ENCODE measurements at regions not wholly inside any gene's neighbourhood (a gene's known extent, or its start where the extent isn't known, plus 50 kb on each side); places are given as distances from the start of the nearest gene placed in this dataset.
A peak's percentile ranks its signal among the peaks of the same experiment; 100 is the strongest.

DNA sequence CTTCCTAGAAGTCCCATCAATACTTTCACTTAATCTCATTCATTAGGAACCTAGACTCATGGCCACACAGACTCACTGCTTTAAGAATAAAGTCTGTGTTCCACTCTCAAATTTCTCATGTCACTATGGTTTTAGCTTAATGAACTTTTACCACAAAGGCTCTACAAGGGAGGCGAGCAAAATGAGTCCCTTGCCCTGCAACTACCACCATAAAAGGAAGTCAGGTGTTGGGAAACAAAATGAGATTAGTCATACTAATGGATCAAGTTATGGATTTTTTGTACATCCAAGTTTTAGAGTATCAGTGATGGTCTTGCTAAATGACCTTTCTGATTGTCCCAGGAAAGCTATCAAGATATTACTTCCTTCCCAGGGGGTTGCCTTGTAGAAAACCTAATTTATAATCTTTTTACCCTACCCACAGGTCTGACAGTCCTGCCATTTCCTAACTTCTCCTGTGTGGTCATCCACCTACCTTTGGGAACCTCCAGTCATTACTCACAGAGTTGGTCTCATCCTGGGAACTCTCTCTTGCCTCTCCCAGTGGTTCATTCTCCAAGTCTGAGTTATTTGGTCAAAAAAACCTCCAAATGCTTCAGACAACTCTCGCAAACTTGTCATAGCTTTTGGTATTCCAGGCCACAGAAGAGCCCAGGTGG lies 51.8 kb upstream of the SLC16A1 start:
- DNase-seq = no peak

DNA sequence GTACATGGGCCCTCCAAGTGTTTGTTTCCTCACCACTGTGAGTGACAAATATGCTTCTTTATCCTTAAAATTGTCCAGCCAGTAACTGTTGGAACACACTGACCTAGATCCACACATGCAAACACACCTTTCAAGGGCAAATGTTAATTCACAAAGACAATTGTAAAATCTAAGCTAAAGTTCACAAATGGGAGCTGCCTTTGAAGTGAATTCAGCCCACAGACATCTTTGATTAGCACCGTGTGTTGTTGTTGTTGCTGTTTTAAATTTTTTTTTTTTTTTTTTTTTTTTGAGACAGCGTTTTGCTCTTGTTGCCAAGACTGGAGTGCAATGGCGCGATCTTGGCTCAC lies 52.3 kb upstream of the SLC16A1 start:
- no peak for DNase-seq

DNA sequence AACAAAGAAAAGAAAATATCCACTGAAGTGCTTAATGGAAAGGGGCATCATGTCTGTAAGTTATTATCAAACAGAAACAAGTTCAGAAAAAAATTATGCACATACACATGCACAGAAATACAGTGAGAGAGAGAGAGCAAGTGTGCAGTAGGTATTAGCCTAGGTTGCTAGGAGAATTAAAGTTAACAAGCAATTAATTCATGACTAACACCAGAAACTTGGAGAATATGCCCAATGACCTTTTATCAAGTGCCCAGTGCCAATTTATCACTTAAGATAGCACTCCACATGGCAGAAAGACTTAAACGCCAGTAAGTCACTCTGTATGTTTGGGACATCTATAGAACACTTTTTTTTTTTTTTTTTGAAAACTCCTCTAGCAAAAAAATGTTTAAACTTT lies 56.2 kb upstream of the SLC16A1 start:
- no peak for DNase-seq

DNA sequence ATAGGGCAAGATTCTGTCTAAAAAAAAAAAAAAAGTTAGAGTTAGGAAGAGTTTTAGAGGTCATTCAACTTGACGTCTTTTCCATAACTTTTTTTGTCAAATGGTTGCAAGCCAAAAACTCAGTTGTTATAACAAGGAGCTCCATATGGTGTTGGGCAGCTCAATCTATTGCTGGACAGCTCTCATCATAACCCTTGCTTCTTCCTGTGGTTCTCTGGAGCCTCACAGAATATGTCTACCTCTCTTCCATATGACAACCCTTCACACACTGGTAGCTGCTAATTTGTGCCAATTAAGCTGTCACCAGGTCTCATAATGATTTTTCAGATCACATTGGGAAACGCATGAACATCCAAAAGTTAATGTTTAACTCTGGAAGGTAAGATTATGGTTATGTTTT lies 57.8 kb upstream of the SLC16A1 start:
- no peak for DNase-seq

DNA sequence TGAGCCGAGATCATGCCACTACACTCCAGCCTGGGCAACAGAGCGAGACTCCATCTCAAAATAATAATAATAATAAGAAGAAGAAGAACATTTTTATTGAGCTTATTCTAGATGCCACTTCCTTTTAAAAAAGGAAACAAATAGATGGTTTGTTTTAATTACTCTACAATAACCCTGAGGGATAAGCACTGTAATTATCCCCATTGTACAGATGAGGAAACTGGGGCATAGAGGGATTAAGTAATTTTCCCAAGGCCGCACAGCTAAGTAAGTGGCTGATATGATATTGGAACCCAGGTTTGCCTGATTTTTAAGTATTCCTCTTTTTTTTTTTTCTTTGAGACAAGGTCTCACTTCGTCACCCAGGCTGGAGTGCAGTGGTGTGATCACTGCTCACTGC lies 58.5 kb upstream of the LRIG2 start:
- no peak for DNase-seq

DNA sequence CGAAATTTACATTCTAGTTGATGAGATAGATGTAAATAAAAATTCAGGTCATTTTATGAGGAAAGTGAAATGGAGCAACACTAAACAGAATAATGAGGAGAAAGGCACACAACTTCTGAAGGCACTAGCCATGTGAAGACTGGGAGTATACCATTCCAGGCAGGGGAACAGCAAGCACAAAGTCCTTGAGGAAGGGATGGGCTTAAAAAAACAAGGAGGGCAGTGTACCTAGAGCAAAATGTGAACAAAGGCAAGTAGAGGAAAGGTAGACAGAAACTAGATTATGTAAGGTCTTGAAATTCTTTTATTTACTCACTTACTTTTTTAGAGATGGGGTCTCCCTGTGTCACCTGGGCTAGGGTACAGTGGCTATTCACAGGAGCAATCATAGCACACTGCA lies 54.1 kb upstream of the LRIG2 start:
- no peak for DNase-seq

DNA sequence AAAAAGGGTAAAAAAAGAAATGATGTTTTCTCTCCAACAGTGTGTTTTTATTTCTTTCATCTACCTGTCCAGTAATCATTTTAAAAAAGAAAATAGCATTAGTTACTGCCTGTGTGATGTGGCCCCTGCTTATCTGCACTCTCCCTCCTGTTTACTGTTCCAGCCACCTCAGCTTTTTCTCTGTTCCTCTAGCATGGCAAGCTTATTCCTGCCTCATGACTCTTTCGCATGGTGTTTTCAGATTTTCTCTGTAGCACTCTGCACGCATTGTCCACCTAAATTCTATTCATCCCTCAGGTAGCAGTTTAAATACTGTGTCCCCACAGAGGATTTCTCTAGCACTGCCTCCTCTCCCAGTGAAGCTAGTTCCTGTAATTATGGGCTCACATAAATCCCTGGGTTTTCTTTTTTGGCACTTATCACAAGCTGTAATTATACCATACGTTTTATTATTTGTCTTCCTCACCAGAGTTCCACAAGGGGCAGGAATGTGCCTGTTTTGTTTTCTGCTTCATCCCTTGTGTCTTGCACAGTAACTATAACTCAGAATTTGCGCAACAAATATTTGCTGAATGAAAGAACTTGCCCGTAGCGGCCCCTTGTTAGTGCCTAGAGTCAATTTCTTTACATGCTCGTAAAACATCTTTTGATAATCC lies 51.4 kb upstream of the LRIG2 start:
- DNase-seq = peak; percentile 82

Data from NCI-H146 (cell line).